ENCODE measurements at regions not wholly inside any gene's neighbourhood (a gene's known extent, or its start where the extent isn't known, plus 50 kb on each side); places are given as distances from the start of the nearest gene placed in this dataset.

DNA sequence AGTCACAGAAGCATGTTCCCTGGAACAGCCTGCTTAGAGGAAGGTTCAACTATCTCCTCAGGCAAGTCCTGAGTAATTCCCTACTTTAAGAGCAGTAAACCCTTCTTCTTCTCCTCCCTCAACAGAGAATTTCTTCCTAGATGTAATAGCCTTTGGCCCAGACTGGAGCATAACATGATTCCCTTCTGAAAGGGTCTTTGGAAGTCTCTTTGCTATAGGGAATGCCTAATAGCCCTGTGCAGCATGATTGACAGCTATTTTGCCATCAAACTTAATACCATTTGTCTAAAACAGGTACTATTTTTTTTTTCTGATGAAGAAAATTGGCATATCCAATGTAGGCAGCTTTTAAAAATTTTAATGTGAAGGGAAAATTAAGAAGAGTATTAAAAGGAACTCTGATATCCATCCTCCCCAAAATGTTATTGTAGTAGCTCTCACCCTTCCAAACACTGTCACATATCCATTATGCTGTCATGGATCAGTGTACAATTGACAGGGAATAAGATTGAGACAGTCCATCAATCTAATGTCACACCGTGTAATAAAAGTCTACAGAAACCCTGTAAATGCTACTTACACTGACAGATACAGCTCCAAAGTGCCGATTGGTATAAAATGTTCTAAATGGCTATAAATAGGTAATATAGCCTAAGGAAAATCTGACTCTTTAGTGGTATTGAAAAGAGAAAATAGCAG, 884.6 kb downstream of the TTLL7 start:
- no peak for DNase-seq

- DNase-seq: no peak
Observed at GRCh38 chr1:83113652-83114051, 885.3 kb downstream of the TTLL7 start.

- no peak for DNase-seq
Observed at GRCh38 chr1:83112248-83112885, 886.6 kb downstream of the TTLL7 start.

GRCh38 chr1:83110156-83110555, 888.8 kb downstream of the TTLL7 start:
- no peak for DNase-seq

DNA sequence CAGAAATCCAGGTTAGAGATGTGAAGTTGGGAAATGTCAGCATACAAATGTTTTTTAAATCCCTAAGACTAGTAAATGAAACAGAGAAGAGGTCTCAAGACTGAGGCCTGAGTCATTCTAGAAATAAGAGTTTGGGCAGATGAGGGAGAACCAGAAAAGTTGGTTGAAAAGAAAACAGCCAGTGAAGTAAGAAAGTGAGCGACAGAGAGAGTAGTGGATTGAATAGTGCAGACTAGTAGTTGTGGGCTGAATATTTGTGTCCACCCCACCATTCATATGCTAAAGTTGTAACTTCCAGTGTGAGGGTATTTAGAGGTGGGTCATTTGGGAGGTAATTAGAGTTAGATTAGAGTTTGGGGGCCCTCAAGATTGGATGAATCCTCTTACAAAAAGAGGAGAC, 889.2 kb downstream of the TTLL7 start:
- no peak for DNase-seq

DNA sequence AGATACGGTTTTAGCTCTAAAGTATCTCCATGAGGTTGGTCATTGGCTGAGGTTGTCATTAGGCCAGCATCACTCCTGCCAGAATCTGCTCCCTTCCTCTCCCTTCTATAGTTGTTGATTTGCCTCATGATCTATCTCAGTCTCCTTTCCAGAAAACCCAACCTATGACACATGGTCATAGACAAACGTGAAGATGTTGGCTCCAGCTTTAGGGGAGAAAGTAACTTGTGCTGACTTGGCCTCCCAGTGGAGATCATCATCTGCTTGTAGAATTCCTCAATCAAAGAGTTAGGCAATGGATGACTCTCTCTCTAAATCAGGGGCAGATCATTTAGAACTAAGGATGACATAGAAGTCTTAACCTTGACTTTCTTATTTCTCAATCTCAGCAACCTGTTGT, 894.4 kb downstream of the TTLL7 start:
- DNase-seq: no peak

GRCh38 chr1:83103341-83103740, 895.6 kb downstream of the TTLL7 start:
- no peak for DNase-seq

- DNase-seq: no peak
Observed at GRCh38 chr1:83102630-83103071, 896.3 kb downstream of the TTLL7 start.

GRCh38 chr1:83101406-83101805, 897.5 kb downstream of the TTLL7 start:
- DNase-seq: no peak

- no peak for DNase-seq
Observed at GRCh38 chr1:83100133-83100532, 898.8 kb downstream of the TTLL7 start.

DNA sequence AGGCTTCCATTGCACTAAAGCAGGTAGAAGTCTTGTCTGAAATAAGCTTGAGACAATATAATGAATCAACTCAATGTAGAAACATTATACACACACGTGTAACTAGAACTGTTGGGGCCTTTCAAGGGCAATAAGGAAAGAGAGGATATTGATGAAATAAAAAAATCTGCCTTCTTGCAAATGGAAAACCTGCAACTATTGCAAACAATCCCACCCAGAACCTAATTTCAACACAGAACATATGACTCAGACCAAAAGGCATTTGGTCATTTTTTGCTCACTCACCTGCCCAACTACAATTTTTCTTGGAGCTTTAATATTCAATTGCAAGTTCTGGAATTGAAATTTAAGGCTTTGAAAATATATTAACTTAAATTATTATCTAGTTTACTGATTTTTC, 900.1 kb downstream of the TTLL7 start:
- DNase-seq: no peak

DNA sequence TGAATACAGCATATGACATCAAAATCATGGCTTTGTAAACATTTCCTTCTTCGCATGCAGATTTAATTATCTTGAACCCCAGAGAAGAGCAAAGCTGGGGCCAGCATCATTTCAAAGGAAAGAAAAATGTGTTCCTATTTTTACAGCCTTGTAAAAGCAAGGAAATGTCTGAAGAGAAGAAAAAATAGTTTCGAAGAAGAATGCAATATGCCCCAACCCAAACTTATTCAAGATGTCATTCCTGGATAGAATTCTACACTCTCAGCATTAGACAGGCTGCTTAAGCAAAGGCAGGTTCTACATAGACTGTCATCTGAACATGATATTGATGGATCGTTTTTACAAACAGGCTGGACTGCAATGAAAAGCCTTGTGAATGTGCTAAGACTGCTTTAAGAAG, 900.8 kb downstream of the TTLL7 start:
- no peak for DNase-seq

DNA sequence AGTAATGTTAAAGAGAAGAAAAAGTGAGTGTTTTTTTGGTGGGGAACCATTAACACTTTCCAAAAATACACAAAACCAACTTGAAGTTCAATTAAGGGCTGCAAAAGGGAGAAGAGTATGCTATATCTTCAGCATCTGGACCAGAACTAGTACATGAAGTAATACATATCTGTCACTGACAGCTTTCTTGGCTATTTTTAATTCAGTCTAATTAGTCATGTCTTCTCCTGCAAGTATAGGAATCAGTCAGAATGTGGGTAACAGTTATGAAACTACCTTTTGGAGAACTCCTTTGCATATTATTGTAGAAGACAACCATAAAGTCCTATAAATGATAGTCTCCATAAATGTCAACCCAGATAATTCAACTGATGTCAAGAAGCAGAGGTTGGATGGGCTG, 901.2 kb downstream of the TTLL7 start:
- no peak for DNase-seq

- no peak for DNase-seq
Observed at GRCh38 chr1:83095570-83095969, 903.4 kb downstream of the TTLL7 start.

DNA sequence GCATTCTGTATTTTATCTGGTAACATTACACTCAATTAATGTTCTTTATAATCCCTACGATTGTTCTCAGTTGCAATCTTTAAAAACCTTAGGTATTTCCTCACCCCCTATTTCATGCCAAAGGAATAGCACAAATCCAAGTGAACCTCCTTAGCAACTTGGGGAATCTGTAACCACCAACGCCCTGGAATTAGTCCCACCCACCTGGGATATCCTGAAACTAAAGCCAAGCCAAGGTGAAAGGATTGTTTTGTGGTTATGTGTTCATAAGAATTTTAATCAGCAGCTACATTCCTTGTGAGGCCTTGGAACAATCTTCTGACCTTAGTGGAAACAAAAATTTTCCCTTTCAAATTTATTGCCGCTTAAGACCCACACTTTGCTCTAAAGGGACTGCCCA, 908.7 kb downstream of the TTLL7 start:
- DNase-seq: no peak

GRCh38 chr1:83087851-83088250, 911.1 kb downstream of the TTLL7 start:
- no peak for DNase-seq

GRCh38 chr1:83086986-83087512, 911.9 kb downstream of the TTLL7 start:
- DNase-seq: no peak

GRCh38 chr1:83086346-83086745, 912.6 kb downstream of the TTLL7 start:
- DNase-seq: no peak

DNA sequence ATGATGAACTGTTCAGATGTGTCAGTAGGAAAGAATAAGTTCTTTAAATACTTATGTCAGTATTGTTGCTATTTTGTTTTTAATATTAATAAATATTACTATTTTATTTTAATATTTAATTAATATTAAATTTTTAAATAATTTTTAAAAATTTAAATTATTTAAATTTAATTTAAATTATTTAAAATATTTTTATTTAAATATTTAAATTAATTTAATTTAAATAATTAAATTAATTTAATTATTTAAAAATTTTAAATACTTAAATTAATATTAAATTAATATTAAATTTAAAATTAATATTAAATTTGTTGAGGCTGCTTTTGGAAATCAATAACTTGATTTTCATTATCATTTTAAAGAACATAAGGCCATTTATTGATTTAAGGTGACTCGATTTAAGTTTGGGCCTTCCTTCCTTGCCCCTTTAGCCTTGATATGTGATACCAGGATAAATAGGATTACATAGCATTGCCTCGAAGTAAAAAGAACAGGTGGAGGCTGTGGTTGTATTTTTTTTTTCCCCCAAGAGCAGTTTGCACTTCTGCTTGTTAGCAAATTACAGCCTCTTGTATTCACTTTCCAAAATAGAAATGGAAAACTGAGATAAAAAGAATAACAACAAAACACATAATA, 915.2 kb downstream of the TTLL7 start:
- no peak for DNase-seq

DNA sequence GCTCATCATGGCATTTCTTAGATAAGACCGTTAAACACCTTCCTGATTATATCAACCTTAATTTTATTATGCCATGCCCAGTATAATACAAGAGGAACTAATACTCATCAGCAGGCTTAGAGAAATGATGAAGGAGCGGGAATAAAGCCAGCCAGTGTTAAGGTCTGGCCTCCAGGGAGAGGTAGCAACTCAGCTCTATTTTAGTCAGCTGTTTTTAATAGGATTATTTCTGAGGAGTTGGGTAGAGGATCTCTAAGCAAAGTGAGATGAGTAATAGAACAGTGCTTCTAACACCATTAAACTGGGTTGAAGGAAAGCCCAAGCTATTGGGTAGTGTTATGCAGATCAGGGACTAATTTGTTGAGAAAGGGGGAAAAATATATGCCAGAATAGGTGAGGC, 921.5 kb downstream of the TTLL7 start:
- DNase-seq: no peak

GRCh38 chr1:83075107-83075506, 923.8 kb downstream of the TTLL7 start:
- no peak for DNase-seq

GRCh38 chr1:83067954-83068353, 931.0 kb downstream of the TTLL7 start:
- no peak for DNase-seq

DNA sequence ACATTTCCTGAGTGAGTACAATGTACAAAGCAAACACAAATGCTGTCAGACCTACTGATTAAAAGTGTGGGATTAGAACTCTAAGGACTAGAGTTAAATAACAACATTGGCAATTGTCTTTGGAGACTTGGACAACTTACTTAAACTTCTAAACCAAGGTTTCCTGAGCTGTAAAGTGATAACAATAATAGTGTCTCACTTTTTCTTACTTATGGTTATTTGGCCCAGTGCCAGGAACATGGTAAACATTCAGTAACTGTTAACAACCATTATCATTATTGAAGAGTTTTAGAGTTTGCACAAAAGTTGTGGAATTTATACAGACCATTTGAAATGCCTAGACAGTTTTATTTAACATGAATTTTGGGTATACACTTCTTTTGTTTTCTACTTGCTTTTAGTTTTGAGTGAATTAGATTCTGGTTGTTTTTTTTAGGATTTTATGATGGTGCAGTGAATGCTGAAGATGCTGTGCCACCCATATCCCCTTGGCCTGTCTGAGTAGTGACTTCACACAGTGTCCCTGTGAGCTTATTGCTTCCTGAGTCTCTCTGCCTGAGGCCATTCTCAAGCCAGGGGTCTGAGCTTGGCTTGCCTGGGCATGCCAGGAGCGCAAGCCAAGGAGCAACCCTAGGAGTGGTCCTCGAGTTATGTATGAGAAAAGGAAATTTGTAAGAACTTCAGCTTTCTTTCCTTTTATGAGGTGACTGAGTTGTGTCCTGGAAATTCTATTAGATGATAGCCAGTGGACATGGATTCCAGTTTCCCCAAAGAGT, 932.8 kb downstream of the TTLL7 start:
- DNase-seq: no peak

Measured in inflammatory macrophage treated with lipopolysaccharide for 4 hours (primary cell).